GM12878 (cell line): ENCODE measurements at regions not wholly inside any gene's neighbourhood (a gene's known extent, or its start where the extent isn't known, plus 50 kb on each side); places are given as distances from the start of the nearest gene placed in this dataset.

Source experiments
- EZH2 ChIP-seq: IDR thresholded peaks from 2 replicates; pipeline ENCODE4 v1.6.1; 2012; ENCODE audit warnings: low read depth, mild to moderate bottlenecking, control low read depth, inconsistent platforms, low read length, borderline replicate concordance; ENCODE audit not compliant: control insufficient read depth
- TF ChIP-seq, protein P1 (sequence below), 3 experiments: IDR thresholded peaks in 2 of 3; conservative IDR thresholded peaks in 1 of 3; 2 replicates each; pipeline ENCODE4 v1.5.1; 2011; ENCODE audit warnings: low read depth in 3 of 3, low read length in 3 of 3, mild to moderate bottlenecking in 3 of 3, control low read depth in 2 of 3, moderate library complexity in 2 of 3, inconsistent platforms in 1 of 3, mixed read lengths in 1 of 3; ENCODE audit not compliant: control insufficient read depth in 2 of 3, insufficient read depth in 1 of 3; ENCODE audit errors: extremely low read depth in 1 of 3

GRCh38 chr6:106022801-106023200 lies 63.3 kb upstream of the PRDM1 start:
- TF ChIP-seq, protein P1, sequence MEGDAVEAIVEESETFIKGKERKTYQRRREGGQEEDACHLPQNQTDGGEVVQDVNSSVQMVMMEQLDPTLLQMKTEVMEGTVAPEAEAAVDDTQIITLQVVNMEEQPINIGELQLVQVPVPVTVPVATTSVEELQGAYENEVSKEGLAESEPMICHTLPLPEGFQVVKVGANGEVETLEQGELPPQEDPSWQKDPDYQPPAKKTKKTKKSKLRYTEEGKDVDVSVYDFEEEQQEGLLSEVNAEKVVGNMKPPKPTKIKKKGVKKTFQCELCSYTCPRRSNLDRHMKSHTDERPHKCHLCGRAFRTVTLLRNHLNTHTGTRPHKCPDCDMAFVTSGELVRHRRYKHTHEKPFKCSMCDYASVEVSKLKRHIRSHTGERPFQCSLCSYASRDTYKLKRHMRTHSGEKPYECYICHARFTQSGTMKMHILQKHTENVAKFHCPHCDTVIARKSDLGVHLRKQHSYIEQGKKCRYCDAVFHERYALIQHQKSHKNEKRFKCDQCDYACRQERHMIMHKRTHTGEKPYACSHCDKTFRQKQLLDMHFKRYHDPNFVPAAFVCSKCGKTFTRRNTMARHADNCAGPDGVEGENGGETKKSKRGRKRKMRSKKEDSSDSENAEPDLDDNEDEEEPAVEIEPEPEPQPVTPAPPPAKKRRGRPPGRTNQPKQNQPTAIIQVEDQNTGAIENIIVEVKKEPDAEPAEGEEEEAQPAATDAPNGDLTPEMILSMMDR (IDR thresholded peaks at IDR 0.05 in 2 of 3, conservative IDR thresholded peaks at IDR 0.05 in 1 of 3; ENCODE audit: control insufficient read depth in 2 of 3, extremely low read depth in 1 of 3, insufficient read depth in 1 of 3, low read depth in 3 of 3, low read length in 3 of 3) = no peak
- TF ChIP-seq EZH2 = no peak
